ENCODE measurements at regions not wholly inside any gene's neighbourhood (a gene's known extent, or its start where the extent isn't known, plus 50 kb on each side); places are given as distances from the start of the nearest gene placed in this dataset.
"Not testable (repeated sequence)": the region's sequence is repeated elsewhere in the genome, so short reads cannot be mapped to it uniquely, and the experiment has no call there.

GRCh38 chr6:65984089-65984488 lies 277.1 kb upstream of the EYS start:
- DNase-seq (ENCODE audit: extremely low spot score) = no peak
- POLR2A ChIA-PET = no interaction called here
- CTCF ChIA-PET = no interaction called here
- TF ChIP-seq ZNF384 (IDR thresholded peaks at IDR 0.05) = no peak
- no peak for TF ChIP-seq SUZ12 (IDR thresholded peaks at IDR 0.05)
- no peak for TF ChIP-seq FOXA1 (IDR thresholded peaks at IDR 0.05)
- TF ChIP-seq L3MBTL2 (conservative IDR thresholded peaks at IDR 0.05) = no peak
- no peak for TF ChIP-seq ELF4 (IDR thresholded peaks at IDR 0.05)
- no peak for TF ChIP-seq NFRKB (IDR thresholded peaks at IDR 0.05)
- TF ChIP-seq SP1 (IDR thresholded peaks at IDR 0.05) = no peak
- TF ChIP-seq CTBP1 (IDR thresholded peaks at IDR 0.05; ENCODE audit: borderline replicate concordance) = no peak
- TF ChIP-seq HDGF (IDR thresholded peaks at IDR 0.05; ENCODE audit: borderline replicate concordance) = no peak
- TF ChIP-seq TARDBP (IDR thresholded peaks at IDR 0.05) = no peak
- TF ChIP-seq LEF1 (IDR thresholded peaks at IDR 0.05; ENCODE audit: borderline replicate concordance) = no peak
- TF ChIP-seq ARNT (IDR thresholded peaks at IDR 0.05) = no peak
- no peak for TF ChIP-seq BHLHE40 (IDR thresholded peaks at IDR 0.05; ENCODE audit: borderline replicate concordance)
- TF ChIP-seq FOXM1 (IDR thresholded peaks at IDR 0.05; ENCODE audit: borderline replicate concordance) = no peak
- no peak for TF ChIP-seq PKNOX1 (IDR thresholded peaks at IDR 0.05)
- TF ChIP-seq FOXK2 (IDR thresholded peaks at IDR 0.05) = no peak

DNA sequence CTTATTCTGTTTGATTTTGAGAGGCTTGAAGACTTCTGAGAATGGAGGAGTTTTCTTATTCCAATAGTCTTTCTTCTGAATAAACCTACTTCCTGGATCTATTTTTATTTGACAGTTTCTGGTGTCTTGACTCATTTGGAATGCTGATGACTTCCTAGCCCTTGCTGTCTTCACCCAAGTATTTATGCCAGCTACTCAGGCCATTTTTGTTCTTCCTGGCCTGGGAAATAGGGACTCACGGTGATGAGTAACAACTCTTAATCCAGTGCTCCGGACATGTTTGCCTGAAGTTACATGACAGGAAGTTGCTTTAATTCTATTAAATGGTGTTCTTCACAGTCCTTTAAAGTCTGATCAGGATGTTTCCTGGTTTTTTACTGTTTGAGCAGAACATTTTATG lies 272.1 kb upstream of the EYS start:
- POLR2A ChIA-PET = no interaction called here
- CTCF ChIA-PET = no interaction called here
- DNase-seq (ENCODE audit: extremely low spot score) = no peak
- TF ChIP-seq PKNOX1 (IDR thresholded peaks at IDR 0.05) (no peak), HDGF (IDR thresholded peaks at IDR 0.05; ENCODE audit: borderline replicate concordance) (no peak), SP1 (IDR thresholded peaks at IDR 0.05) (no peak), ARNT (IDR thresholded peaks at IDR 0.05) (no peak), FOXA1 (IDR thresholded peaks at IDR 0.05) (no peak), ZNF384 (IDR thresholded peaks at IDR 0.05) (no peak), TARDBP (IDR thresholded peaks at IDR 0.05) (no peak), FOXK2 (IDR thresholded peaks at IDR 0.05) (no peak), L3MBTL2 (conservative IDR thresholded peaks at IDR 0.05) (no peak), CTBP1 (IDR thresholded peaks at IDR 0.05; ENCODE audit: borderline replicate concordance) (no peak), NFRKB (IDR thresholded peaks at IDR 0.05) (no peak), LEF1 (IDR thresholded peaks at IDR 0.05; ENCODE audit: borderline replicate concordance) (no peak), FOXM1 (IDR thresholded peaks at IDR 0.05; ENCODE audit: borderline replicate concordance) (no peak), BHLHE40 (IDR thresholded peaks at IDR 0.05; ENCODE audit: borderline replicate concordance) (no peak), ELF4 (IDR thresholded peaks at IDR 0.05) (no peak), SUZ12 (IDR thresholded peaks at IDR 0.05) (no peak)

GRCh38 chr6:65971252-65971651 lies 264.2 kb upstream of the EYS start:
- CTCF ChIA-PET; POLR2A ChIA-PET; DNase-seq (ENCODE audit: extremely low spot score): not testable (repeated sequence)

GRCh38 chr6:65964261-65964660 lies 257.2 kb upstream of the EYS start:
- no peak for TF ChIP-seq LEF1 (IDR thresholded peaks at IDR 0.05; ENCODE audit: borderline replicate concordance)
- TF ChIP-seq NFRKB (IDR thresholded peaks at IDR 0.05) = no peak
- TF ChIP-seq ZNF384 (IDR thresholded peaks at IDR 0.05) = no peak
- TF ChIP-seq CTBP1 (IDR thresholded peaks at IDR 0.05; ENCODE audit: borderline replicate concordance) = no peak
- no peak for TF ChIP-seq ELF4 (IDR thresholded peaks at IDR 0.05)
- no peak for TF ChIP-seq FOXA1 (IDR thresholded peaks at IDR 0.05)
- no peak for TF ChIP-seq L3MBTL2 (conservative IDR thresholded peaks at IDR 0.05)
- TF ChIP-seq ARNT (IDR thresholded peaks at IDR 0.05) = no peak
- TF ChIP-seq FOXM1 (IDR thresholded peaks at IDR 0.05; ENCODE audit: borderline replicate concordance) = no peak
- TF ChIP-seq SUZ12 (IDR thresholded peaks at IDR 0.05) = no peak
- TF ChIP-seq PKNOX1 (IDR thresholded peaks at IDR 0.05) = no peak
- TF ChIP-seq TARDBP (IDR thresholded peaks at IDR 0.05) = no peak
- TF ChIP-seq FOXK2 (IDR thresholded peaks at IDR 0.05) = no peak
- no peak for DNase-seq (ENCODE audit: extremely low spot score)
- ChIA-PET CTCF (no interaction called here), POLR2A (no interaction called here)

DNA sequence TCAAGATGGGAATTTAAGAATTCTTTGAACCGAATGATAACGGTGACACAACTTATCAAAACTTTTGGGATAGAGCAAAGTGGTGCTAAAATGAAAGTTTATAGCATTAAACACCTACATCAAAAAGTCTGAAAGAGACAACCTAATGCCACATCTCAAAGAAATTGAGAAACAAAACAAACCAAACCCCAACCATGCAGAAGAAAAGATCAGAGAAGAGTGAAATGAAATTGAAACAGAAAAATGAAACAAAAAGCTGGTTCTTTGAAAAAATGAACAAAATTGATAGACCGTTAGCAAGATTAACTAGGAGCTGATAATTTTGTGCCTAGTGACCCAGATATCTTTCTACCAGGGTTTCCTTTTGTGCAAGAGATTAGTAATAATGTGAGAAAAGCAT lies 248.0 kb upstream of the EYS start:
- no peak for DNase-seq (ENCODE audit: extremely low spot score)
- TF ChIP-seq HDGF (IDR thresholded peaks at IDR 0.05; ENCODE audit: borderline replicate concordance) = no peak
- no peak for TF ChIP-seq ZNF384 (IDR thresholded peaks at IDR 0.05)
- TF ChIP-seq BHLHE40 (IDR thresholded peaks at IDR 0.05; ENCODE audit: borderline replicate concordance) = no peak
- TF ChIP-seq PKNOX1 (IDR thresholded peaks at IDR 0.05) = no peak
- no peak for TF ChIP-seq SP1 (IDR thresholded peaks at IDR 0.05)
- no peak for TF ChIP-seq ARNT (IDR thresholded peaks at IDR 0.05)
- no peak for TF ChIP-seq SUZ12 (IDR thresholded peaks at IDR 0.05)
- TF ChIP-seq FOXM1 (IDR thresholded peaks at IDR 0.05; ENCODE audit: borderline replicate concordance) = no peak
- no peak for TF ChIP-seq L3MBTL2 (conservative IDR thresholded peaks at IDR 0.05)
- TF ChIP-seq NFRKB (IDR thresholded peaks at IDR 0.05) = no peak
- no peak for TF ChIP-seq TARDBP (IDR thresholded peaks at IDR 0.05)
- ChIA-PET POLR2A (no interaction called here), CTCF (no interaction called here)

DNA sequence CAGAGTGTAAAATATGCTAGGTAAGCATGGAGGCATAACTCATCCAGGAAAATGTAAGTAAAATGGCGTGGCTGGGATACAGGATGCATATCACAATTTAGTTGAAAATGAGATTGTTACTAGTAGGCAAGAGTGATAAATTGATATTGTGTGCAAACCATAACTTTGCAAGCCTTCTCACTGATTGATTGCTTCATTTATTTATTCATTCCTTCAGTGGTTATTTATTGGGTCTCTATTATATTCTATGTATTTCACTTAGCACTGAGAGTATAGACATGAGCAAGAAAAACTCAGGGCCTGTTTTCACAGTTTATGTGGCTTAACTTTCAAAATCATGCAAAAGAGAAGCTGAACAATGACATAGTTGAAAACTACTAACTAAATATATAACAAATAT lies 241.0 kb upstream of the EYS start:
- ChIA-PET CTCF (no interaction called here), POLR2A (no interaction called here)
- TF ChIP-seq CTBP1 (IDR thresholded peaks at IDR 0.05; ENCODE audit: borderline replicate concordance) (no peak), FOXA1 (IDR thresholded peaks at IDR 0.05) (no peak), ZNF384 (IDR thresholded peaks at IDR 0.05) (no peak), FOXK2 (IDR thresholded peaks at IDR 0.05) (no peak), TARDBP (IDR thresholded peaks at IDR 0.05) (no peak), SUZ12 (IDR thresholded peaks at IDR 0.05) (no peak), NFRKB (IDR thresholded peaks at IDR 0.05) (no peak), SP1 (IDR thresholded peaks at IDR 0.05) (no peak), BHLHE40 (IDR thresholded peaks at IDR 0.05; ENCODE audit: borderline replicate concordance) (no peak), PKNOX1 (IDR thresholded peaks at IDR 0.05) (no peak), L3MBTL2 (conservative IDR thresholded peaks at IDR 0.05) (no peak)
- DNase-seq (ENCODE audit: extremely low spot score) = no peak
